ENCODE measurements at regions not wholly inside any gene's neighbourhood (a gene's known extent, or its start where the extent isn't known, plus 50 kb on each side); places are given as distances from the start of the nearest gene placed in this dataset.

DNA sequence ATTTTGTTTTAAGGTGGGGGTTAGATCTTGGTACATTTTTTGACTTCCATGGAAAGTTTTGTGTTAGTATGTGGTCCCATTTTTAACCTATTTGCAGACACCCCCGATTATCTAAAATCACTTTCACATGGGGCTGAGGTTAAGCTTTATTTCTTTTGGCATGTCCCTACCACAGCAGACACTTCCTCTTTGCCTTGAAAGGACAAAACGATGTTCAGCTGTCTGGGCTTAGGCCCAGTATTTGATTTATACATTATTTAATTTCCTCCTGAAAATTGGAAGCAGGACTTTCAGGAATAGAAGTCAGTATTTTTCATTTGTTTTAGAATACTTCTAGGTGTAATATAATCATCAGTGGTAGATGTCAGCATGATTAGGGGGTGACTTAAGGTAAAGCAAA, 112.4 kb upstream of the SPRY1 start:
- no peak for DNase-seq

DNA sequence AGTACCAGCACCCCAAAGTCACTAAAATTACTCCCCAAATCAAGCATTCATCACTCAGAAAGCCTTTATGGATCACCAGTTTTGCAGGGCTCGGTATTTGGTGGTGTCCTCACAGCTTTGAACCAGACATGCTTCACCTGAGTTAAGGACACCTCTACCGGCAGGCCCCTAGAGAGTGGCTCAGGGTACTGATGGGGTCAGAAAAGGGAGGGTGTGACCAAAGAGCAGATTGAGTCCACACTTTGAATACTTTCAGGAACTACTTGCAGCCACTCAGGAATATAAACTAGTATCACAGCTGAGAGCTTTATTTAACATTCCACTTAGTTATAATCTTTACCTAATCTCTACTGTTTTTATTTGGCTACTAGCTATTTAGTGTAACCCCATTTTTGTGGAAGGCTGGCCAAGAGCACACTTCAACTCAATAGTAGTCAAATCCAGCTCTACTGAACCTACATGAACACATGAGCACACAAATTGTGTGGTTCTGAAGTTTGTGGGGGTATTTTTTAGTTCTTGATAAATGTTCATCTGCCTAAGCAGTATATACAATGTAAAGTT, 109.6 kb upstream of the SPRY1 start:
- no peak for DNase-seq

DNA sequence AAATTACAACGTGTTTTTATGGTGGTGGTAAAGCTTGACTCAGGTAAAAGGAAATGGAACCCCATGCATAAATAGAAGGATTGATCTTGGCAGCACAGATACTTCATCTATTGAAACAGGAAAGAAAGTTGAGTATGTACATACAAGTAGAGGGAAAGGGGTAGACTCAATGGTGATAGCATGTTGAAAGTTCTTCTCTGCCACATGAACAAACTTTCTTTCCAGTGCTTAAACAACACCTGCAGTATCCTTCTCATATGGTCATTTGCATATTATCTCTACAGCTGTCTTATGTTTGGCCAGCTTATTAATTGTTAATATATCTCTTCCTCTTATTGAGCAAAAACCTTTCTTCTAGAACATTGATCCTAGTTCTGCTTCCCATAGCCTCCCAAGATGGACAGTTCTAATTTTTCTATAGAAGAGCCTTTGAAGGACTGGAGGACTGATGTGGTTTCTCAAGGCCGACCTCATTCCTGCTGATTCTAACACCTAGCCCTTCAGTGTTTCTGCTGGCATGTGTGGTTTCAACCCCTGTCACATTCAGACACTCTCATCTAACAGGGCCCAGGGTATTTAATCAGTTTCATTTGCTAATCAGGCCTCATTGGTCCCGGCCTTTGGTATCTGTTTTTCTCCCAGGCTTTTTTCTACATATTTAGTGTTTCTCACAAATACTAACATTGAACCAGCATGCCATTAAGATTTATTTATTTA, 108.1 kb upstream of the SPRY1 start:
- no peak for DNase-seq

DNA sequence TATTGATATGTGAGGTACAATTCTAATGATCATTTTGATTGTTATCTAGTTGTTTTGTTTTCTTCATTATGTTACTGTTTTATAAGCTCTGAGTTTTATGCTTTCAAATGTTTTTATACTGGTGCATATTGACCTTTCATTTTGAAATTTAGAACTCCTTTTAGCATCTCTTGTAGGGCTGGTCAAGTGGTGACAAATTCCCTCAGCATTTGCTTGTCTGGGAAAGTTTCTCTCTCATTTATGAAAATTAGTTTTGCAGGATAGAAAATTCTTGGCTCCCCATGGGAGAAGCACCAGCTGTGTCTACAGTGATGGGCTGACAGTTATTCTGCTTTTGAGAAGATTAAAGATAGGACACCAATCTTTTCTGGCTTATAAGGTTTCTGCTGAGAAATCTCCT, 105.3 kb upstream of the SPRY1 start:
- DNase-seq, result no peak

DNA sequence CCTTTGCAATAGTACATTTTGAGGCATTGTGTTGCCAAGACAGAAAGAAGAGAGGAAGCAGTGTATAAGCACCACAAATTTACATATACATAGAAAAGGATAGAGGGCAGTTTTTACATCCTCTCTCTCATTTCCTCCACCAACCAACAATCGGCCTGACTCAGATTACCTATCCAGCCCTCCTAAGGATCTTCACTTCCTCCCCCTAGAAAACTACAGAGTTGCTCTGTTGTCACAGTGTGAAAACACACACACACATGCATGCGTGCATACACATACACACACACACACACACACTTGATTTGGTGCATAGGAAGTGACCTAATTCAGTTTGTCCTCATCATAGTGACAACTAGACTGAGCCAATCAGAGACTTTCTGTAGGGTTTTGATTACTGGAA, 98.8 kb upstream of the SPRY1 start:
- DNase-seq, result no peak

DNA sequence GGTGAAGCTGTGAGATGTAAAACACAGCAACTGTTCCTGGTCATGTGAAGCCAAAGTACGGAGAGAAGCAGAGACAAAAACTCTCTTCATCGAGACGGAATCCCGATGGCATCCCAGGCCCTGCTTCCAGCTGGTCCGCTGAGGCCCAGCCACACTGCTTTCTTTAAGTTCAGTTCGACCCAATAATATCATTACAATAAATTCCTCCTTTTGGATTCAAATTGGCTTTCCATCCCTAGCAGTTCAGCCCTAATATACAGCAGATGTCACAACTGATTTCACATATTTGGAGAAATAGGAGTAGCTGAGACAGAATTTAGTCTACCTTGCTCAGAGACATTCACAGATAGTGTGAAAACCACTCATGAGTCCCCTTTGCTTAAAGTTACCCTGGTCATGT, 98.3 kb upstream of the SPRY1 start:
- no peak for DNase-seq

DNA sequence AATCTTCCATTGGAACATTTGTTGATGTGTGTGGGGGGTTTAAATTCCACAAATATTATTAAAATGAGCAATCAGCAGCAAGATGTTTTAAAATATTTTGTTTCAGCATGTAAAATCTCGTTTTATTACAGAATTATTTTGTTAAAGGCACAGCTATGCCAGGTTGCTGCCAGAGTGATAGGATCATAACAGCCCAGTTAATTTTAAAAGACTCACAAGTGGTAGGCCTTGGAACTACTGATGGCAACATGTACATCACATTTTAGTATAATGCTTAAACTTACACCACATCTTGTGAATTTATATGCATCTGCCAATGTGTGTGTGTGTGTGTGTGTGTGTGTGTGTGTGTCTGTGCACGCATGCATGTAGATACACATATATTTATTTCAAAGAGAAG, 97.8 kb upstream of the SPRY1 start:
- DNase-seq, result no peak

DNA sequence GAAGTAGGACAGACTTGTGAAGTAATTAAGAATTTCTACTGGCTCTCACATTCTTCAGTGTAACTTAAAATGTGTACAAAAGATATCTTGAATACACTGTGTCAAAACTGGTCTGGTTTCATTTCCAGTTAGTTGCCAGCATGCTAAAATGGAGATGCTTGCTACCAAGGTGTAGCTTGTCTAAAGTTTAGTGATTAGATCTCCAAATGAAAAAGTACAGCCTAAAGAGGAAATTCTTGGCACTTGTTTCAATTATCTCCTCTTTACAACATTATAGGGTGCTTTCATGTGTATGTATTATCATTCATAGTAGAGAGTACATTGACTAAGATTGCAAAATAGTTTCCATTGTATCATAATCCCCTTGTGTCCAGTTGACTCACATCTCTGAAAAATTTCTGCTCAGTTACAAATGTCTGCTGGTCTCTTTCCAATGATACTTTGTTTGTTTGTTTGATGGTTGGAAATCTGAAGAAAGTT, 97.3 kb upstream of the SPRY1 start:
- DNase-seq, result no peak

DNA sequence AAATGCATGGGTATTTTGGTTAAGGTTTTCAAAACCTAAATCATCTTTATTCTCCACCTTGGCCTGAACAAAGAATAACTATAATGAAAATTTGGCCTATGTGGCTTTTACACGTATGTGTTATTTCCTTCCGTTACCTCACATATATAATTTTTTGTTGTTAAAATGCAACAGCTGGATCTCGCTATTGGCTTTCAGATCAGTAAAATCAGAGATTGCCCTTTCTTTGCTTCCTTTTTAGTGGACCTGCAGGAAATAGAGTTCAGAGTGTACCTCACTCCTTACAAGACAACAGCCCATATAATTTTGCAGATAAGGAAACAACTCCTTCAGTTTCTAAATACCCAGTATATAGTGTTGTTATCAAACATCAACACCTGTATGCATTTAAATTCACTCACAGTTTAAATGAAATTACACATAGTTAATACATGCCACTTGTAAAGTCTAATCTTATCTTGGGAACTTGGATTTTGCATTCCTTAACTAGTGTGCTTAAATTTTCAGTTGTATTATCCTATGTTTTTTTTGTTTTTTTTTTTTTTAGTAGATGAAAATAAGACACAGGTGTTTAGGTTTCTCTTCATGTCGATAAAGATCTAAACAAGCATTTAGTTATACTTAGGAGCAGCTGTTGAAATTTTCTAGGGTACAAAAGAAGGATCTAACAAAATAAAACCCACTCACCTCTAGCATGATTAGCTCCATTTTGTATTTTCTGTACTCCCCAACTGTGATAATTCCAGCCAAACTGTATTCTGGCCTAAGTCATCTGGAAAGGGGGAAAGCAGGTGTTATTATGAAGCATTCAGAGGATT, 96.2 kb upstream of the SPRY1 start:
- DNase-seq, result no peak

DNA sequence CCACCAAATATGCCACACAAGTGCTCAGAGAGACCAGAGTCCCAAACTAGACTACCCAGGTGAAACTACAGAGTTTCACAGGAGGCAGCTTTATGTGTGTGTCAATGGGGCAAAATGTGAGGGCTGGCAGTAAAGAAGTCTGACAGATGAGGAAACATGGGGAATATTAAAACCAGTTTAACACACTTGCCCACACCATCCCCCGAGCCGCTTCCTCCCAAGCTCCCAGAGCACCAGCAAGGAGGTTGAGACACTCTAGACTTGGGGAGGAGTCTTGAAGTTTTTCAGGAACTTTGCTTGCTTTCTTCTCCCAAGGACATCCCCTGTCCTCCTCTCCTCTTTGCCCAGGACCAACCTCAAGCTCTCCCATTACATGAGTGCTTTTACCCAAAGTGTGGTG, 94.7 kb upstream of the SPRY1 start:
- DNase-seq, result no peak

DNA sequence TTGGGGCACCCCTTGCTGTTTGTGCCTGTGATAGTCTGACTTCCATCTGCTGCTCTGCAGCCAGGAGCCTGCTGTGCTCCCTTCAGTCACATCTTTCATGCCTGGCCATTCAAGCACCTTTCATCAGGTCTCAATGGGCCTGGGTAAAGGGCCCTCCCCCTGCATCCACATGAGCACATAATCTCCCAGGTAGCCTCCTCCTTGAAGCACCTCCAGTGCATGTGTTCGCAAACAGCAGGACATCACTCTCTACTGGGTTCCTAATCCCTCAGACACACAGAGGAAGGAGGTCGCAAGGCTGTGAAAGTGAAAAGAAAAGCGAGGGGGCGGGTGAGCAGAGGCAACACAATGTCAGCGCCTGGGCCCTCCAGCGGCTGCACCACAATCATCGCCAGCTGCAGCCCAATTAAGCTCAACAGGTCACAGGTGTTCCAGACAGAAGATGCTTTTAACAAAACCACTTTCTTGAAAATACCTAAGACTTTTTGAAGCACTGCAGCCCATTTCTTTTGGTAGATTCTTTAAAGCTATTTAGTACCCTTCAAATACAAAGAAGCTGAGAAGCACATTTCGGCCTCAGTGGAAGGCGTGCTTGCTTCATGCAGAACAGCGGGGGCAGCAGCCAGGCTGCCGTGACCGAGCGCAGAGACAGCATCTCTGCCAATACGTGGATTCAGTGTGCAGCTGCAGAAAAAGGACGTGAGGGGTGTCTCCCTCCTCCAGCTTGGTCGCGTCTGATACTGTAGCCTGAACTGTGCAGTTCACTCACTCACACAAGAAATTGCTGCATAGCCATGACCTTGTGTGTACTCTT, 92.2 kb upstream of the SPRY1 start:
- peak; percentile 76 to 87 for DNase-seq

DNA sequence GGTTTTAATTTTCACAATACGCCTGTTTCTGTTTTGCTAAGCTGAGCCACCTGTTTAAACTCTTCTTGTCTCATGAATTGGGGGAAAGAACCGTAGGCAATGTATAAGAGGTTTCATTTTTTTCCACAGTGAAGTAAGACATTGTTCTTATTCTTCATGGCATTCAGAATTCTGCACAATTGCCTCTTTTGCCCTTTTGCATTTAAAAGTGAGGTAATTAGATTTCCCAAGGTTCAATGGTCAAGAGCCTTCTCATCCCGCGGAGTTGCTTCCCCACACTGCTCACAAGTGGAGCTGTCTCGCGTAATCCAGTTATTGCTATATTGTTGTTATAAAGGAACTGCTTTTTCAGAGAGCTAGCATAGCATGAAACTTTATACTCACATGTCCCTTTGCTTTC, 90.9 kb upstream of the SPRY1 start:
- DNase-seq, result no peak

DNA sequence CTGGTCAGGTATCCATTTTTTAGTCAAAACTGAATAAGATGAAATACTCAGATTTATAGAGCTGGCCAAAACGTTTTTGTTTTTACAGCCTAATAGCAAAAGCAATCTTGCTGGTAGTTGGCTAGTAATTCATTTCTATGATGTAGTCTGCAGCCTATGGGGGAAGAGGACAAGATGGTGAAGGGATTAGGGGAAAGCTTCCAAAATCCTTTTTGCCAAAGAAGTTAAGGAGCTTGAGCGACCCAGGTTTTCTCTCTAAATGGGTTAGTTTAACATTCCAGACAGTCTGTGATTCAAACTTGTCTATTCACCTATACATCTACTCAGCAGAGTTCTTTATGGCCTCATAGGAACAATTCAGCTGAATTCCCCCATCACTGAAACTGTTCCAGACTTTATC, 89.8 kb upstream of the SPRY1 start:
- DNase-seq, result no peak

DNA sequence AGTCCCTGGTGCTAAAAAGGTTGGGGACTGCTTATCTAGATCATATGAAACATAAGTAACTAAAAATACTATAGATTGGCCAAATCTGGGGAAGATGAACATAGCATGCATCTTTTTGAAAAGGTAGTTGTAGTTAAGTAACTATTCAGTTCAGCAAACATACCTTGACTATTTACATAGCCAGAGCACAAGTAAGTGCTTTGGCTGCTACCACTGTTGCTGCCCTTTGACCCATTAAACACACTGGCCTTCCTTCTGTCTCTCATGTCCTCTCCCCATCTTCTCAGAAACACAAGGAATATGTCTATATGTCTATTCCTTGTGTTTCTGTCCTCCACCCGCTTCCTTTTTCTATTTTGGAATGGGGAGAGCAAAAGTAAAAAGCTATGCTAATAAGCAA, 87.9 kb upstream of the SPRY1 start:
- no peak for DNase-seq

DNA sequence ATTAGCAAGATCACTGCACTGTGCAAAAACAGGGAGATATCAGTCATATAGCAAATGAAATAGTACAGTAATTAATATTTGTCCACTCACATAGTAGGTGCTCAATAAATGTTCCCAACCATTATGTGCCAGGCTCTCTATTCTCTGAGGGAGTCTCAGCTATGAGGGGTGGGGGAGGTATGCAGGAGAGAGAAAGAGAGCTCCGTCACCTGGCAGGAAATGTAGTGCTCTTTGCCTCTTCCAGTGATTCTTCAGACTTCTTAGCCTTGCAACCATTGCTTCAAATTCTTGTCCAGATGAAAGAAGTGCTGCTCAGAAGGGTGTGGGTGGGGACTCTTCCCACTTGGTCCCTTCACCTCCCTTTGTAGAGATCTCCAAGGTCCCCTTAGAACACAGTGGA, 84.5 kb upstream of the SPRY1 start:
- DNase-seq, result no peak

DNA sequence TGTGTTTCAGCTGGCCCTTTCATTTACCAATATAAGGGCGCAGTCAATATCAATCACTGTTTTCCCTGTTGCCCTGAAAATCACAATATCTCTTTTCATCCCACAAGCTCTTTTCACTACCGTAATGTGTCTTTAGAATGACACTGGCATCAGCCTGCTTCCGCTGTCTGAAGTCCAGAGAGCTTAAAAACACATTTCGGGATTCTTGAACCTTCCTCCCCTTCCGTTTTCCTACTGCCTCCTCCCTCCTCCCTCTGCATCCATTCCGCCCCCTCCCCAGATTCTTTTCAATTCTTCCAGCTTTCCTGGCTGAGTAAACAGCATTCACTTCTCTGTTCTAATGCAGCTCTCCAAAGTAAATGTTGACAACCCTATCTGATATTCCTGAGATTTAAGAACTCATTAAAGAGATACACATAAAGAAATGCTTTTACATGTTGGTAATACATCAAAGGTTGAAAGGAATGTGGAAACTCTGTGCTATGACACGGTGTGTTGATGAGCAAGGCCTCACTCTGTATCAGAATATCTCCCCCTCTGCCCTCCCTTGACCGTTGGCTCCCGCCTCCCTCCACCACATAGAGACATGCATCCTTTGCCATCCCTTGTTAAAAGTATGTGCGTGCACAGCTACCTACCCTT, 83.5 kb upstream of the SPRY1 start:
- no peak for DNase-seq

DNA sequence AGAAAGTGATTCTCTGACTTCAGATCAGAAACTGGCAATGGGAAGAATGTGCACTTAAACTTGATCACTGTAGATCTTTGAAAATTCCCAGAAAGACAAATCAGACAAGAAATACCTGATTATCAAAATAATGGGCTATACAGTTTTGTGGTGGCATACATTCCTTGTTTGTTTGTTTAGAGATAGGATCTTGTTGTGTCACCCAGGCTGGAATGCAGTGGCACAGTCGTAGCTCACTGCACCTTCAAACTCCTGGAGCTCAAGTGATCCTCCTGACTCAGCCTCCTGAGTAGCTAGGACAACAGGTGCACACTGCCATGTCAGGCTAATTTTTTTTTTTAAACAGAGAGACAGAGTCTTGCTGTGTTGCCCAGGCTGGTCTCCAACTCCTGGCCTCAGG, 81.0 kb upstream of the SPRY1 start:
- DNase-seq, result no peak

DNA sequence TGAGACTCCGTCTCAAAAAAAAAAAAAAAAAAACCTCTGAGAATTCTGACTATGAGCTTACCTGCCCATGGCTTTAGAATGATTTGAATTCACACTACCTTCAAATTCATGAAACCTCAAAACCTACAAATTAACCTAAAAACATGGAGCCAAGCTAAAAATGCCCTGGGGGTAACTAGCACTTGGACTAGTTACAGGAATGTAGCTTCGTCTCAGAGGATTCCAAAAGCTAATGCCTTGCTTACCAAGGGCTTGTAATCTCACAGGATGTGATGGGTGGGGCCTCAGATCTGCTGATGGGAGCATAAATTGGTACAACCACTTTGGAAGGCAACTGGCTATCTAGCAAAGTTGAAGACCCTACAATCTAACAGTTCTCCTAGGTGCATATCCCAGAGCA, 79.4 kb upstream of the SPRY1 start:
- DNase-seq, result no peak

DNA sequence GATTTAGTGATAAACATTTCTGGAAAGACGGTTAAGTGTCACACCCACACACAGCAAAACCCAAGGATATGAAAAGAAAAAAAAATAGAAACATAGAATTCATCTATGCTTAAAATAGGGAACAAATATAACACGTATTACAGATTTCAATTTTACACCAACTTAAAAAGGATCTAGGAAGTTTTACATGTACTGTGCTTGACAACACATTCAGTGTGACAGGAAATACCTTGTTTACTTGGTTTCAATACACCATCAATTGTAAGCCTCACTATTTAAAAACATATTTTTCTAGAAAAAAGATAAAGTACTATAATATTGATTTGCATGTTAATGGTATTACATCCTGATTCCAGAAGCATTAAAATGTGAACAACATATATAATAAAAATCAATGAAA, 77.0 kb upstream of the SPRY1 start:
- DNase-seq, result no peak

DNA sequence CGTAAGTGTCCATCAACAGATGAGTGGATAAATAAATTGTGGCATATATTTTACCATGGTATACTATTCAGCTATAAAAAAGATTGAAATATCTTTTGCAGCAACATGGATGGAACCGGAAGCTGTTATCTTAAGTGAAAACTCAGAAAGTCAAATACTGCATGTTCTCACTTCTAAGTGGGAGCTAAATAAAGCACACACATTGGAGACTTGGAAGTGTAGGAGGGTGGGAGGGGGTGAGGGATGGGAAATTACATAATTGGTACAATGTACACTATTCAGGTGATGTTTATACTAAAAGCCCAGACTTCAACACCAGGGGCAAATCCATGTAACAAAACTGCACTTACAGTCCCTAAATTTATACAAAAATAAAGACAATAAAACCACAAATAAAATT, 72.6 kb upstream of the SPRY1 start:
- DNase-seq, result no peak

DNA sequence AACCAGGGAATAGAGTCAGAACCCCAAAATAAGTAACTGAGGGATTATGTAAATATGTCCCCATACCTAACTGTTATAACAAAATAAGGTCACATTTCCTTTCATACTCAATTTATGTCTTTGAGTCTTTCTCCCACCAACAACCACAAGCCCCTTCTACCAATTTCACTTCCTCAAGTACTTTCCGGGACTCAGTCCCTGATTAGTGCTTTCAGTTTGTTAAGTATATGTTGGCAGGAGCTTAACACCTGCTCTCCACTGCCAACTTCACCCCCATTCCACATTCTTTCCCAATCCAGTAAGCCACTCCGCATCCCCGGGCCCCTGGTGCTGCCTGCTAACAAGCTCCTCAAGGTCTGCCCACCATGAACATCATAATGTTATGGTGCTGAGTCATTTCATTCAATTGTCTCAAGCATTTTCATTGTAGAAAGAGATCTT, 71.3 kb upstream of the SPRY1 start:
- DNase-seq, result no peak

DNA sequence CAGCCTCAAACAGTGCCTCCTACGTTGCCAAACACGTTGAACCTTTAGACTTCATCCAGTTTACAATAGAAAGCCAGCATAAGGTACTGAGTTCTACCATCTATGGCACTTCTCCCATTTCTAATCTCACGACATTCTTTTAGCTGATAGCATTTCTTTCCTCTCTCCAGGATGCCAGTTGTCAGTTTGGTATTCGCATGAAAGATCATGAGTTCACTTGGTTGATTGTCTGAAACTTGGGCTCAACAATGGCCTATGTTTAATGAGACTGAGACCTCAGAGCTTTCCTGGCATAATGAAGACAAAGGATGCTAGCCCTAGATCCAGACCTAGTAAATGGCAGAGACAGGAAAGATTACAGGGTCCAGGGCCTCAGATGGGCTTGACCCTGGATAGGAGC, 69.2 kb upstream of the SPRY1 start:
- DNase-seq, result no peak
